Epithelial cell of proximal tubule (primary cell): ENCODE measurements at regions not wholly inside any gene's neighbourhood (a gene's known extent, or its start where the extent isn't known, plus 50 kb on each side); places are given as distances from the start of the nearest gene placed in this dataset.

Experiments
- DNase-seq: peaks from one replicate; pipeline ENCODE4 v3.0.0-alpha.2; 2011; ENCODE audit warnings: low read depth
- H3K4me3 ChIP-seq: 2 replicates; pipeline ENCODE4 v1.5.1; 2011; ENCODE audit warnings: low read depth, mild to moderate bottlenecking, low read length
- TF ChIP-seq, protein P1 (sequence below): conservative IDR thresholded peaks from 2 replicates; pipeline ENCODE4 v1.5.1; 2012; ENCODE audit warnings: low read depth, mild to moderate bottlenecking, low read length

DNA sequence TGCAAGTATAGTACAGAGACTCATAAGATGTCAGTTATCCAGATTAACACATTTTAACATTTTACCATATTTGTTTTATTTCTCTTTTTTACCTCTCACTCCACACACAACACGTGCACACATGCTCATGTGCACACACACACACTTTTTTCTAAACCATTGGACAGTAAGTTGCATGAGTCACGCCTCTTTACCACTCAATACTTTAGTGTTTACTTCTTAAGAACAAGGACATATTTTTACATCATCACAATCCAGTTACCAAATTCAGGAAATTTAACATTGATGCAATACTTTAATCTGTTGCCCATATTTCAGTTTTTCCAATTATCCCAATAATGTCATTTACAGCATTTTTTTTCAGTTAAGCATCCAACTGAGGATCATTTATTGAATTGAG, 109.0 kb downstream of the RIN2 start:
- no peak overlapping the region for H3K4me3 ChIP-seq
- TF ChIP-seq, protein P1, sequence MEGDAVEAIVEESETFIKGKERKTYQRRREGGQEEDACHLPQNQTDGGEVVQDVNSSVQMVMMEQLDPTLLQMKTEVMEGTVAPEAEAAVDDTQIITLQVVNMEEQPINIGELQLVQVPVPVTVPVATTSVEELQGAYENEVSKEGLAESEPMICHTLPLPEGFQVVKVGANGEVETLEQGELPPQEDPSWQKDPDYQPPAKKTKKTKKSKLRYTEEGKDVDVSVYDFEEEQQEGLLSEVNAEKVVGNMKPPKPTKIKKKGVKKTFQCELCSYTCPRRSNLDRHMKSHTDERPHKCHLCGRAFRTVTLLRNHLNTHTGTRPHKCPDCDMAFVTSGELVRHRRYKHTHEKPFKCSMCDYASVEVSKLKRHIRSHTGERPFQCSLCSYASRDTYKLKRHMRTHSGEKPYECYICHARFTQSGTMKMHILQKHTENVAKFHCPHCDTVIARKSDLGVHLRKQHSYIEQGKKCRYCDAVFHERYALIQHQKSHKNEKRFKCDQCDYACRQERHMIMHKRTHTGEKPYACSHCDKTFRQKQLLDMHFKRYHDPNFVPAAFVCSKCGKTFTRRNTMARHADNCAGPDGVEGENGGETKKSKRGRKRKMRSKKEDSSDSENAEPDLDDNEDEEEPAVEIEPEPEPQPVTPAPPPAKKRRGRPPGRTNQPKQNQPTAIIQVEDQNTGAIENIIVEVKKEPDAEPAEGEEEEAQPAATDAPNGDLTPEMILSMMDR = no peak
- DNase-seq = no peak

DNA sequence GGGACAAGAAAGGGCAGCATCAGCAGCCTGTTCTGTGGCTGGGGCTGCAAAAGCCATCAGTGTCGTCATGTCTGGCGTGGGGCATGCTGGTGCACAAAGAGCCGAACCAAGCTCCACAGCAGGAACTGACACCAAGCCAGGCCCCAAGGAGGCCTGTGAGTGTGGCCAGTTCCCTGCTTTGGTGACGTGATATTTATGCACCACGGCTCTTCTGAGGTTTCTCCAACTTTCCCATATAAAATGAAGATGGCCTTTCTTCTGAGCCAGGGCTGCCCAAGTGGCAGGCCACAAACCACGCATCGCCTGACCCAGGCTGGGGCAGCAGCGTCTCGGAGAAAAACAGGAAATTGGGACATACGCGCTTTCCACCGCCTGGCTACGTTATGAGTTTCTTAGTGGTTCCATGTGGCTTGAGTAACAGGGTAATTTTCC, 109.9 kb downstream of the RIN2 start:
- TF ChIP-seq, protein P1 = no peak
- no peak overlapping the region for H3K4me3 ChIP-seq
- DNase-seq = no peak

DNA sequence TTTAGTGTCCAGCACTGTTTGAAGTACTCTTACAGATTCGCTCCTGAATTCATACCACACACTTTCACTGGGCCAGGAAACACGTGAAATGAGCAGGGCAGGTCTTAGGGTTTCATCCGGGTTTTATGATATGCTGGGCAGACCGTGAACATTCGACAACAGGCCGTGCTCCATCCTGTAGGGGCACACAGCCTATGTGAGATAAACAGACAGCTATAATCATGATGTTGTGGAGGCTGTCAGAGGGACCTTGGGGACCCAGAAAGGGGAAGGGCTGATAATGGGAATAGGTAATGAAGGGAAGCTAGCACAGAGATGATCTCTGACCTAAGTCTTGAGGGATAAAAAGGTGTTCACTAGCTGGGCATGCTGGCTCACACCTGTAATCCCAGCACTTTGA, 110.4 kb downstream of the RIN2 start:
- TF ChIP-seq, protein P1 = no peak
- no peak for DNase-seq
- no peak overlapping the region for H3K4me3 ChIP-seq

DNA sequence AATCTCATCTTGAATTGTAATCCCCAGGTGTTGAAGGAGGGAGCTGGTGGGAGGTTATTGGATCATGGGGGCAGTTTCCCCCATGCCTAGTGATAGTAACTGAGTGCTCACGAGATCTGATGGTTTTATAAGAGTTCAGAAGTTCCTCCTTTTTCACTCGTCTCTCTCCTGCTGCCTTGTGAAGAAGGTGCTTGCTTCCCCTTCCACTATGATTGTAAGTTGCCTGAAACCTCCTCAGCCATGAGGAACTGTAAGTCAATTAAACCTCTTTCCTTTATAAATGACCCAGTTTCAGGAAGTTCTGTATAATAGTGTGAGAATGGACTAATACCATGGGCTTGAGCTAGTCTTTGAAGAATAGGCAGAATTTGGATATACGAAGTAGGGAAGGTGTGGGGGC, 113.9 kb downstream of the RIN2 start:
- no peak for DNase-seq
- no peak overlapping the region for H3K4me3 ChIP-seq
- TF ChIP-seq, protein P1 = no peak

DNA sequence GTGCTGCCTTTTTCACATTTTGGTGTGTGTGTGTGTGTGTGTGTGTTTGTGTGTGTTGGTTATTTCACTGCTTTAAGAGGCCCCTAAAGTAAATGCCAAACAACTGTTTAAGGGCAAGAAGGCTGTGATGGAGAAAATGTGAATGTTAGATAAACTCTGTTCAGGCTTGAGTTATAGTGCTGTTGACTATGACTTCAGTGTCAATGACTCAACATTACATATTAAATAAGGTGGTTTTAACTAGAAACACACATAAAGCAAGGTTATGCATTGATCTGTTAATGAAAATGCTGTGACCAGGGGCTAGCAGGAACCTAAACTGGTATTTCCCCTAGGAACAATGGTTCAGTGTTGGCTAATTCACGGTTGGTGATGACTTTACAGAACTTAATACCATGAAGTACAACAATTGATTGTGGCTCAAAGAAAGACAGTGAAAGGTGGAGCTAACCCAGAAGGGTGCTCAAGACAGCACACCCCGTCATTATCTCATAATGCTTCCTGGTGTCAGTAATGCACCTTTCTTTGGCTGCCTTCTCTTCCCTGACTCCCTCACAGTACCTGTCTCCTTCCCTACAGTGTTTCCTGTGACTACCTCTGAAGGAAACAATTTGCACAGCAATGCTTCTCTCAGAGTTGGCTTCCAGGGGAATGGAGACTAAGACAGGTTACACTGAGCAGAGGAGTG, 116.1 kb downstream of the RIN2 start:
- H3K4me3 ChIP-seq = no peak overlapping the region
- no peak for DNase-seq
- TF ChIP-seq, protein P1 = no peak

DNA sequence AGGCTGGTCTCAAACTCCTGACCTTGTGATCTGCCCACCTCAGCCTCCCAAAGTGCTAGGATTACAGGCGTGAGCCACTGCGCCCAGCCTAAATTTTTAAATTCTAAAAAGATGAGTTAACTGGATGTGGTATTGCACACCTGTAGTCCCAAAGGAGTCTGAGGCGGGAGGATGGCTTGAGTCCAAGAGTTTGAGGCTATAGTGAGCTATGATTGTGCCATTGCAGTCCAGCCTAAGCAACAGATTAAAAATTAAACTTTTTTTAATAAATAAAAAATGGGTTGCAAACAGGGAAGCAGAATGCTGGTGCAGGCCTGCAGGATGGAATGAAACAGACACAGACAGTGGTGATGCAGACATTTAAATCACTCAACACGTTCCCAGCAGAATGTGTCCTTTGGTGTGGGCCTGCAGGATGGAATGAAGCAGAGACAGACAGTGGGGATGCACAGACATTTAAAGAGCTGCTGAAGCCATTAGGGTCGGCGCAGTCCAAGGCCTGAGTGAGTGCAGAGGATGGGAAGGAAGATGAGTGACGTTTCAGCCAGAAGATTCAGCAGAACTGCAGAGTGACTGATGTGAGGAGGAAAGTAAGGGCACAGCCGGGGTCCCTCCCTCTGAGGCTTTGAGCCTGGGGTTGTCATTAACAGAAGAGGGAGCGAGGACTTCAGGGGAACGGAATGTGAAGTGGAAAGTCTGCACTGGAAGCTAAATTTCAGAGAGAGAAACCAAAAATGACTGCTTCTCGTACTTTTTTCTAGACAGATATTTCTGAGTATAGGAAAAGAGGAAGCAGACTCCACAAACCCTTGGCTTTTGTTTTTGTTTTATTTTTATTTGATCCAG, 117.5 kb downstream of the RIN2 start:
- DNase-seq = no peak
- TF ChIP-seq, protein P1 = no peak
- no peak overlapping the region for H3K4me3 ChIP-seq
